IMR-90 (cell line): ENCODE measurements at regions not wholly inside any gene's neighbourhood (a gene's known extent, or its start where the extent isn't known, plus 50 kb on each side); places are given as distances from the start of the nearest gene placed in this dataset.

Experiments used
- ATAC-seq: fragments of 200-7000 bp; cut with Tn5 transposase; 2 replicates; pipeline ENCODE4 v1.9.1; 2020; ENCODE audit warnings: low read depth, mild to moderate bottlenecking, moderate library complexity
- BruUV-seq: library from RNA; stranded (reverse); fragments of 400-500 nt; replicated peaks from 2 replicates; lab custom pipeline; 2021; lab: Mats Ljungman, UMichigan
- CTCF ChIA-PET: fragments of 300-600 bp; formaldehyde crosslinking; extraction: SDS; loops from one replicate; lab custom pipeline; 2021; ENCODE audit warnings: antibody characterized with exemption; lab: Yijun Ruan, JAX
- POLR2A ChIA-PET: fragments of 300-600 bp; sonication (Branson Sonifier 250); formaldehyde crosslinking; loops from one replicate; lab custom pipeline; 2022; ENCODE audit warnings: antibody characterized with exemption; ENCODE audit not compliant: unreplicated experiment; lab: Charles Lee
- DNase-seq: peaks from one replicate; pipeline ENCODE4 v3.0.0; 2013
- H2AFZ ChIP-seq: replicated peaks from 2 replicates; pipeline ENCODE3; 2013; ENCODE audit warnings: low read length, mild to moderate bottlenecking; ENCODE audit not compliant: poor library complexity
- H2AK5ac ChIP-seq: 2 replicates; pipeline ENCODE4 v1.6.1; 2013; ENCODE audit warnings: low read depth, low read length, inconsistent platforms
- H2AK9ac ChIP-seq: replicated peaks from 2 replicates; pipeline ENCODE3; 2013; ENCODE audit warnings: mild to moderate bottlenecking, low read depth, low read length, moderate library complexity; ENCODE audit not compliant: poor library complexity
- H2BK120ac ChIP-seq: 2 replicates; pipeline ENCODE4 v1.6.1; 2013; ENCODE audit warnings: low read depth, low read length, inconsistent platforms
- H2BK15ac ChIP-seq: 3 replicates; pipeline ENCODE4 v1.6.1; 2013; ENCODE audit warnings: low read depth, low read length, inconsistent platforms
- H2BK20ac ChIP-seq: 2 replicates; pipeline ENCODE4 v1.6.1; 2013; ENCODE audit warnings: low read depth, mild to moderate bottlenecking, inconsistent platforms, low read length, moderate library complexity
- H2BK5ac ChIP-seq: 2 replicates; pipeline ENCODE4 v1.6.1; 2013; ENCODE audit warnings: mild to moderate bottlenecking, low read depth, low read length, inconsistent platforms; ENCODE audit not compliant: poor library complexity, severe bottlenecking
- H3K14ac ChIP-seq: replicated peaks from 2 replicates; pipeline ENCODE4 v1.6.1; 2013; ENCODE audit warnings: low read depth, low read length, inconsistent platforms
- H3K18ac ChIP-seq: 2 replicates; pipeline ENCODE4 v1.6.1; 2013; ENCODE audit warnings: low read depth, low read length, control low read depth
- H3K23ac ChIP-seq: 2 replicates; pipeline ENCODE4 v1.6.1; 2013; ENCODE audit warnings: low read depth, low read length, inconsistent platforms
- H3K27ac ChIP-seq: 2 replicates; pipeline ENCODE4 v1.5.1; 2013; ENCODE audit warnings: mild to moderate bottlenecking, control low read depth, low read length; ENCODE audit not compliant: insufficient read depth
- H3K27me3 ChIP-seq: 2 replicates; pipeline ENCODE4 v1.6.1; 2013; ENCODE audit warnings: low read length; ENCODE audit not compliant: control insufficient read depth, insufficient read depth
- H3K36me3 ChIP-seq: 2 replicates; pipeline ENCODE4 v1.6.1; 2013; ENCODE audit warnings: low read length, mixed read lengths; ENCODE audit not compliant: control insufficient read depth, insufficient read depth
- H3K4ac ChIP-seq: 2 replicates; pipeline ENCODE4 v1.6.1; 2013; ENCODE audit warnings: low read depth, low read length, inconsistent platforms
- H3K4me1 ChIP-seq: 2 replicates; pipeline ENCODE4 v1.6.1; 2013; ENCODE audit warnings: low read length, mixed read lengths; ENCODE audit not compliant: control insufficient read depth, insufficient read depth
- H3K4me2 ChIP-seq: 2 replicates; pipeline ENCODE4 v1.6.1; 2013; ENCODE audit warnings: low read depth, mild to moderate bottlenecking, control low read depth, low read length, moderate library complexity
- H3K4me3 ChIP-seq: 2 replicates; pipeline ENCODE4 v1.5.1; 2013; ENCODE audit warnings: low read depth, mild to moderate bottlenecking, control low read depth, low read length, moderate library complexity; ENCODE audit not compliant: insufficient read depth
- H3K56ac ChIP-seq: 2 replicates; pipeline ENCODE4 v1.6.1; 2013; ENCODE audit warnings: low read length, inconsistent platforms; ENCODE audit not compliant: insufficient read depth; ENCODE audit errors: extremely low read depth
- H3K79me1 ChIP-seq, 2 experiments: 2 replicates each; pipeline ENCODE4 v1.6.1; 2013; ENCODE audit warnings: low read length in 2 of 2, inconsistent platforms in 1 of 2, low read depth in 1 of 2
- H3K9ac ChIP-seq: 2 replicates; pipeline ENCODE4 v1.6.1; 2013; ENCODE audit warnings: low read depth, low read length, control low read depth
- H3K9me1 ChIP-seq: 2 replicates; pipeline ENCODE4 v1.6.1; 2013; ENCODE audit warnings: low read length, inconsistent platforms; ENCODE audit not compliant: insufficient read depth
- H3K9me3 ChIP-seq: 2 replicates; pipeline ENCODE4 v1.6.1; 2013; ENCODE audit warnings: low read length; ENCODE audit not compliant: control insufficient read depth, insufficient read depth
- H4K20me1 ChIP-seq: 2 replicates; pipeline ENCODE4 v1.6.1; 2013; ENCODE audit warnings: low read length, inconsistent platforms; ENCODE audit not compliant: insufficient read depth
- H4K5ac ChIP-seq: 2 replicates; pipeline ENCODE4 v1.6.1; 2013; ENCODE audit warnings: mild to moderate bottlenecking, low read depth, low read length, control low read depth
- H4K8ac ChIP-seq, 2 experiments: 2 replicates each; pipeline ENCODE4 v1.6.1; 2013; ENCODE audit warnings: low read depth in 2 of 2, low read length in 2 of 2, control low read depth in 1 of 2, inconsistent platforms in 1 of 2
- H4K91ac ChIP-seq: 2 replicates; pipeline ENCODE4 v1.6.1; 2013; ENCODE audit warnings: low read depth, low read length, inconsistent platforms; ENCODE audit not compliant: insufficient read depth
- BHLHE40 ChIP-seq: fragments of 150-350 bp; IDR thresholded peaks from 2 replicates; pipeline ENCODE4 v1.6.1; 2016; ENCODE audit warnings: mild to moderate bottlenecking, low read depth, low read length
- CEBPB ChIP-seq: IDR thresholded peaks from 2 replicates; pipeline ENCODE4 v1.6.1; 2012; ENCODE audit warnings: low read depth, low read length, improper control_type of control experiment
- CHD1 ChIP-seq: IDR thresholded peaks from 2 replicates; pipeline ENCODE4 v1.6.1; 2012; ENCODE audit warnings: low read depth, low read length, improper control_type of control experiment
- FOS ChIP-seq: fragments of 150-350 bp; IDR thresholded peaks from 2 replicates; pipeline ENCODE4 v1.6.1; 2016; ENCODE audit warnings: low read depth, low read length
- MAZ ChIP-seq: IDR thresholded peaks from 2 replicates; pipeline ENCODE4 v1.6.1; 2012; ENCODE audit warnings: low read depth, mild to moderate bottlenecking, low read length, improper control_type of control experiment, moderate library complexity, borderline replicate concordance
- MXI1 ChIP-seq: IDR thresholded peaks from 2 replicates; pipeline ENCODE4 v1.6.1; 2012; ENCODE audit warnings: low read depth, mild to moderate bottlenecking, low read length, moderate library complexity, borderline replicate concordance
- POLR2A ChIP-seq: IDR thresholded peaks from 2 replicates; pipeline ENCODE4 v1.6.1; 2012; ENCODE audit warnings: mild to moderate bottlenecking, low read depth, low read length
- RAD21 ChIP-seq: IDR thresholded peaks from 2 replicates; pipeline ENCODE4 v1.6.1; 2012; ENCODE audit warnings: low read length, improper control_type of control experiment
- RFX5 ChIP-seq: IDR thresholded peaks from 2 replicates; pipeline ENCODE4 v1.8.0; 2012; ENCODE audit warnings: low read depth, mild to moderate bottlenecking, low read length, moderate library complexity
- SMC3 ChIP-seq: fragments of 150-350 bp; IDR thresholded peaks from 2 replicates; pipeline ENCODE4 v1.6.1; 2016; ENCODE audit warnings: low read depth, mild to moderate bottlenecking, antibody characterized with exemption, low read length, moderate library complexity
- dilution Hi-C: fragments of 300-500 bp; cut with HindIII; formaldehyde crosslinking; loops from one replicate; pipeline ENCODE4 v1.14.3; 2018; ENCODE audit warnings: low sequenced_read_pairs; ENCODE audit not compliant: unreplicated experiment
- in situ Hi-C: fragments of 300-500 bp; cut with MboI; formaldehyde crosslinking; loops from 3 replicates; pipeline ENCODE4 v1.14.3; 2019; ENCODE audit warnings: low sequenced_read_pairs, inconsistent platforms, mixed read lengths
- intact Hi-C: fragments of 100-400 bp; cut with micrococcal nuclease; formaldehyde crosslinking; loops from 2 replicates; pipeline ENCODE4 v1.10.0; 2022
- TF ChIP-seq, protein P1 (sequence below): fragments of 150-350 bp; IDR thresholded peaks from 2 replicates; pipeline ENCODE4 v1.6.1; 2017; ENCODE audit warnings: mild to moderate bottlenecking, antibody characterized with exemption, low read length, low read depth
- TF ChIP-seq, protein P2 (sequence below): conservative IDR thresholded peaks from 2 replicates; pipeline ENCODE4 v1.5.1; 2012; ENCODE audit warnings: mild to moderate bottlenecking, low read depth, low read length, improper control_type of control experiment
- TF ChIP-seq, protein P3 (sequence below): fragments of 150-350 bp; IDR thresholded peaks from 2 replicates; pipeline ENCODE4 v1.6.1; 2016; ENCODE audit warnings: low read depth, mild to moderate bottlenecking, low read length, moderate library complexity, borderline replicate concordance

DNA sequence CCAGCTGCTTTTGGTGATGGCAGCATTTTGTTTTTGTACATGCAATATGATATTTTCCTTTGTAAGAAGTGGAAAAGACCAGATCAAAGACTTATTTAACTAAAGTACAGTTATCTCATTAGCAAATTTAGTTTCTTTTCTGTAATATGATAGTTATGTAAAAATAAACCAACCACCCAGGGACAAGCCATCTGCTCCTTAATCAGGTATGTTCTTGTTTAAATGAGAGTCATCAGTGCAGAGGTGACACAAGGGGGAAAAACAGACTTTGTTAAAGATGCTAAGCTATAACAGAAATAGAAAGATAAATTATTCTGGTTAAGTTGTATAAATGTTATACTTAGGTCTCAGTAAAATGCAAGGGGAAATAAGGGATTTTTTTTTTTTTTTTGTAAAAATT, 805.7 kb upstream of the SEMA6A start:
- no peak overlapping the region for H2BK20ac ChIP-seq
- peaks cover 11% of the 10 kb centered on the region for H3K9me3 ChIP-seq
- H3K36me3 ChIP-seq = no peaks in the 10 kb centered on the region
- H3K23ac ChIP-seq = no peak overlapping the region
- no peak overlapping the region for H4K5ac ChIP-seq
- no peak overlapping the region for H2AK9ac ChIP-seq
- H3K18ac ChIP-seq = no peak overlapping the region
- H3K4me2 ChIP-seq = no peak overlapping the region
- H2BK5ac ChIP-seq = no peak overlapping the region
- H4K8ac ChIP-seq = no peak overlapping the region
- in situ Hi-C loops (no loop called here), dilution Hi-C loops (no loop called here), intact Hi-C loops (no loop called here)
- no peak overlapping the region for H2AK5ac ChIP-seq
- no peak overlapping the region for H3K4me3 ChIP-seq
- no peaks in the 10 kb centered on the region for H3K9me1 ChIP-seq
- H3K79me1 ChIP-seq = no peaks in the 10 kb centered on the region
- no peak overlapping the region for H2BK15ac ChIP-seq
- no peak overlapping the region for H4K91ac ChIP-seq
- CTCF ChIA-PET = interaction anchor here (0.6 kb wide), 1 partner anchor 9 kb away, joined by 3 read pairs; no protein-coding TSS in a partner anchor
- H3K14ac ChIP-seq = no peak overlapping the region
- no peak overlapping the region for H3K56ac ChIP-seq
- no peak overlapping the region for H2AFZ ChIP-seq
- ATAC-seq = no peak
- no peaks in the 10 kb centered on the region for H3K4me1 ChIP-seq
- TF ChIP-seq RAD21 (no peak), CHD1 (no peak), SMC3 (no peak), MXI1 (no peak), RFX5 (no peak), CEBPB (no peak), POLR2A (no peak), MAZ (no peak), FOS (no peak), BHLHE40 (no peak)
- TF ChIP-seq, protein P1, sequence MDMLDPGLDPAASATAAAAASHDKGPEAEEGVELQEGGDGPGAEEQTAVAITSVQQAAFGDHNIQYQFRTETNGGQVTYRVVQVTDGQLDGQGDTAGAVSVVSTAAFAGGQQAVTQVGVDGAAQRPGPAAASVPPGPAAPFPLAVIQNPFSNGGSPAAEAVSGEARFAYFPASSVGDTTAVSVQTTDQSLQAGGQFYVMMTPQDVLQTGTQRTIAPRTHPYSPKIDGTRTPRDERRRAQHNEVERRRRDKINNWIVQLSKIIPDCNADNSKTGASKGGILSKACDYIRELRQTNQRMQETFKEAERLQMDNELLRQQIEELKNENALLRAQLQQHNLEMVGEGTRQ = no peak
- TF ChIP-seq, protein P2, sequence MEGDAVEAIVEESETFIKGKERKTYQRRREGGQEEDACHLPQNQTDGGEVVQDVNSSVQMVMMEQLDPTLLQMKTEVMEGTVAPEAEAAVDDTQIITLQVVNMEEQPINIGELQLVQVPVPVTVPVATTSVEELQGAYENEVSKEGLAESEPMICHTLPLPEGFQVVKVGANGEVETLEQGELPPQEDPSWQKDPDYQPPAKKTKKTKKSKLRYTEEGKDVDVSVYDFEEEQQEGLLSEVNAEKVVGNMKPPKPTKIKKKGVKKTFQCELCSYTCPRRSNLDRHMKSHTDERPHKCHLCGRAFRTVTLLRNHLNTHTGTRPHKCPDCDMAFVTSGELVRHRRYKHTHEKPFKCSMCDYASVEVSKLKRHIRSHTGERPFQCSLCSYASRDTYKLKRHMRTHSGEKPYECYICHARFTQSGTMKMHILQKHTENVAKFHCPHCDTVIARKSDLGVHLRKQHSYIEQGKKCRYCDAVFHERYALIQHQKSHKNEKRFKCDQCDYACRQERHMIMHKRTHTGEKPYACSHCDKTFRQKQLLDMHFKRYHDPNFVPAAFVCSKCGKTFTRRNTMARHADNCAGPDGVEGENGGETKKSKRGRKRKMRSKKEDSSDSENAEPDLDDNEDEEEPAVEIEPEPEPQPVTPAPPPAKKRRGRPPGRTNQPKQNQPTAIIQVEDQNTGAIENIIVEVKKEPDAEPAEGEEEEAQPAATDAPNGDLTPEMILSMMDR = no peak
- TF ChIP-seq, protein P3, sequence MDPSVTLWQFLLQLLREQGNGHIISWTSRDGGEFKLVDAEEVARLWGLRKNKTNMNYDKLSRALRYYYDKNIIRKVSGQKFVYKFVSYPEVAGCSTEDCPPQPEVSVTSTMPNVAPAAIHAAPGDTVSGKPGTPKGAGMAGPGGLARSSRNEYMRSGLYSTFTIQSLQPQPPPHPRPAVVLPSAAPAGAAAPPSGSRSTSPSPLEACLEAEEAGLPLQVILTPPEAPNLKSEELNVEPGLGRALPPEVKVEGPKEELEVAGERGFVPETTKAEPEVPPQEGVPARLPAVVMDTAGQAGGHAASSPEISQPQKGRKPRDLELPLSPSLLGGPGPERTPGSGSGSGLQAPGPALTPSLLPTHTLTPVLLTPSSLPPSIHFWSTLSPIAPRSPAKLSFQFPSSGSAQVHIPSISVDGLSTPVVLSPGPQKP = no peak
- no TSS peak for BruUV-seq
- H3K27me3 ChIP-seq = no peaks in the 10 kb centered on the region
- no peak overlapping the region for H2BK120ac ChIP-seq
- no peak overlapping the region for H3K4ac ChIP-seq
- no peak overlapping the region for H3K9ac ChIP-seq
- POLR2A ChIA-PET = no interaction called here
- no peak for DNase-seq
- no peak overlapping the region for H3K27ac ChIP-seq
- no peaks in the 10 kb centered on the region for H4K20me1 ChIP-seq
